Ishikawa (cell line): ENCODE measurements at regions not wholly inside any gene's neighbourhood (a gene's known extent, or its start where the extent isn't known, plus 50 kb on each side); places are given as distances from the start of the nearest gene placed in this dataset.

Experiments used
- CEBPB ChIP-seq: IDR thresholded peaks from 2 replicates; pipeline ENCODE4 v1.6.1; 2012
- CREB1 ChIP-seq: IDR thresholded peaks from 2 replicates; pipeline ENCODE4 v1.6.1; 2012; ENCODE audit warnings: low read depth
- EGR1 ChIP-seq: IDR thresholded peaks from 2 replicates; pipeline ENCODE4 v1.6.1; 2012
- EP300 ChIP-seq: IDR thresholded peaks from 2 replicates; pipeline ENCODE4 v1.6.1; 2012; ENCODE audit warnings: borderline replicate concordance
- FOXM1 ChIP-seq: IDR thresholded peaks from 2 replicates; pipeline ENCODE4 v1.6.1; 2012; ENCODE audit warnings: low read depth, borderline replicate concordance
- MAX ChIP-seq: IDR thresholded peaks from 2 replicates; pipeline ENCODE4 v1.6.1; 2012
- NFIC ChIP-seq: IDR thresholded peaks from 2 replicates; pipeline ENCODE4 v1.6.1; 2012
- RAD21 ChIP-seq: IDR thresholded peaks from 2 replicates; pipeline ENCODE4 v1.6.1; 2012; ENCODE audit warnings: low read depth
- REST ChIP-seq: IDR thresholded peaks from 2 replicates; pipeline ENCODE4 v1.6.1; 2012; ENCODE audit warnings: low read depth, mild to moderate bottlenecking
- TAF1 ChIP-seq: IDR thresholded peaks from 2 replicates; pipeline ENCODE4 v1.6.1; 2012; ENCODE audit warnings: low read depth, mild to moderate bottlenecking
- TCF12 ChIP-seq: IDR thresholded peaks from 2 replicates; pipeline ENCODE4 v1.6.1; 2012; ENCODE audit warnings: low read depth
- TEAD4 ChIP-seq: IDR thresholded peaks from 2 replicates; pipeline ENCODE4 v1.6.1; 2012
- USF1 ChIP-seq: IDR thresholded peaks from 2 replicates; pipeline ENCODE4 v1.6.1; 2012
- YY1 ChIP-seq: IDR thresholded peaks from 2 replicates; pipeline ENCODE4 v1.6.1; 2012; ENCODE audit warnings: low read depth
- ZBTB7A ChIP-seq: IDR thresholded peaks from 2 replicates; pipeline ENCODE4 v1.6.1; 2012; ENCODE audit warnings: low read depth

- no peak for TF ChIP-seq NFIC
- no peak for TF ChIP-seq ZBTB7A
- no peak for TF ChIP-seq YY1
- TF ChIP-seq USF1: no peak
- TF ChIP-seq EP300: no peak
- TF ChIP-seq TCF12: no peak
- TF ChIP-seq EGR1: no peak
- TF ChIP-seq TAF1: no peak
- no peak for TF ChIP-seq REST
- TF ChIP-seq MAX: no peak
- no peak for TF ChIP-seq RAD21
- no peak for TF ChIP-seq CEBPB
- TF ChIP-seq FOXM1: no peak
- TF ChIP-seq TEAD4: no peak
Observed at GRCh38 chr2:22600999-22601398, 784.0 kb upstream of the KLHL29 start.

- no peak for TF ChIP-seq REST
- TF ChIP-seq MAX: no peak
- TF ChIP-seq CREB1: no peak
- no peak for TF ChIP-seq TEAD4
- no peak for TF ChIP-seq ZBTB7A
- no peak for TF ChIP-seq EGR1
- TF ChIP-seq EP300: no peak
- no peak for TF ChIP-seq NFIC
- TF ChIP-seq TAF1: no peak
- TF ChIP-seq FOXM1: no peak
- TF ChIP-seq USF1: no peak
- no peak for TF ChIP-seq CEBPB
- no peak for TF ChIP-seq YY1
Observed at GRCh38 chr2:22604136-22604535, 780.8 kb upstream of the KLHL29 start.

- no peak for TF ChIP-seq TCF12
Observed at GRCh38 chr2:22616031-22616430, 768.9 kb upstream of the KLHL29 start.

GRCh38 chr2:22623620-22624019, 761.4 kb upstream of the KLHL29 start:
- TF ChIP-seq RAD21 (no peak), MAX (no peak), NFIC (no peak), CEBPB (no peak), TCF12 (no peak), TEAD4 (no peak), FOXM1 (no peak), USF1 (no peak), REST (no peak), ZBTB7A (no peak), CREB1 (no peak)
